ENCODE measurements at regions not wholly inside any gene's neighbourhood (a gene's known extent, or its start where the extent isn't known, plus 50 kb on each side); places are given as distances from the start of the nearest gene placed in this dataset.

DNA sequence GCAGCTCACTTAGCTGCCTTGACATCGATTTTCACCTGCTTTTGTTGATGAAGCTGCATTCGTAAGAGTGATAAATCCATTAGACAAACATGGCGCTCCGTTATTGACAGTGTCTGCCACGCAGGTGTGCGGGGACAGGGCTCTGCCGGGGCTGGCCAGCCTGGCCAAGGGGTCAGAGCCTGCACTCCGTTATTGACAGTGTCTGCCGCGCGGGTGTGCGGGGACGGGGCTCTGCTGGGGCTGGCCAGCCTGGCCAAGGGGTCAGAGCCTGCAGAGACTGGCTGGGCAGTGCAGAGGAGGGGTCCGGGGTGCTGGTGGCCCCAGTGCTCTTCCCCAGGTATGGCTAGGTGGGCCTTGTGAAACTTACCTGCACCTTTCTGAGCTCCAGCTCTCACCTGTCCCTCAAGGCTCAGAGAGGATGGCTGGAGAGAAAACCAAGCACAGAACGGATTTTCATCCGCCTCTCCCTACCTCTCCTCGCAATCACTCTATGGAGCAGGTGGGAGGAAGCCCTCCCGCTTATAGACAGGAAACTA, 101.6 kb upstream of the B3GAT1 start:
- no peak overlapping the region for H3K9ac ChIP-seq (ENCODE audit: low read length)
- H3K79me2 ChIP-seq (ENCODE audit: low read length), result no peaks in the 10 kb centered on the region
- H3K9me2 ChIP-seq (replicated peaks; ENCODE audit: insufficient read depth, low read length), result no peaks in the 10 kb centered on the region
- no peak overlapping the region for H3K27ac ChIP-seq (ENCODE audit: low read length)
- no peak overlapping the region for H2AFZ ChIP-seq (ENCODE audit: low read length)
- no peaks in the 10 kb centered on the region for H3K9me3 ChIP-seq (ENCODE audit: low read length)
- DNase-seq, result no peak
- H3K27me3 ChIP-seq (ENCODE audit: low read length), result no peaks in the 10 kb centered on the region
- H4K20me1 ChIP-seq (ENCODE audit: insufficient read depth, low read depth, low read length), result no peaks in the 10 kb centered on the region
- no peak overlapping the region for H3K4me2 ChIP-seq (ENCODE audit: low read depth, low read length, poor library complexity, severe bottlenecking)
- no peaks in the 10 kb centered on the region for H3K36me3 ChIP-seq (ENCODE audit: insufficient read depth, low read length)
- H3K4me3 ChIP-seq (ENCODE audit: low read length), result no peak overlapping the region
- no peaks in the 10 kb centered on the region for H3K4me1 ChIP-seq (ENCODE audit: low read length)

DNA sequence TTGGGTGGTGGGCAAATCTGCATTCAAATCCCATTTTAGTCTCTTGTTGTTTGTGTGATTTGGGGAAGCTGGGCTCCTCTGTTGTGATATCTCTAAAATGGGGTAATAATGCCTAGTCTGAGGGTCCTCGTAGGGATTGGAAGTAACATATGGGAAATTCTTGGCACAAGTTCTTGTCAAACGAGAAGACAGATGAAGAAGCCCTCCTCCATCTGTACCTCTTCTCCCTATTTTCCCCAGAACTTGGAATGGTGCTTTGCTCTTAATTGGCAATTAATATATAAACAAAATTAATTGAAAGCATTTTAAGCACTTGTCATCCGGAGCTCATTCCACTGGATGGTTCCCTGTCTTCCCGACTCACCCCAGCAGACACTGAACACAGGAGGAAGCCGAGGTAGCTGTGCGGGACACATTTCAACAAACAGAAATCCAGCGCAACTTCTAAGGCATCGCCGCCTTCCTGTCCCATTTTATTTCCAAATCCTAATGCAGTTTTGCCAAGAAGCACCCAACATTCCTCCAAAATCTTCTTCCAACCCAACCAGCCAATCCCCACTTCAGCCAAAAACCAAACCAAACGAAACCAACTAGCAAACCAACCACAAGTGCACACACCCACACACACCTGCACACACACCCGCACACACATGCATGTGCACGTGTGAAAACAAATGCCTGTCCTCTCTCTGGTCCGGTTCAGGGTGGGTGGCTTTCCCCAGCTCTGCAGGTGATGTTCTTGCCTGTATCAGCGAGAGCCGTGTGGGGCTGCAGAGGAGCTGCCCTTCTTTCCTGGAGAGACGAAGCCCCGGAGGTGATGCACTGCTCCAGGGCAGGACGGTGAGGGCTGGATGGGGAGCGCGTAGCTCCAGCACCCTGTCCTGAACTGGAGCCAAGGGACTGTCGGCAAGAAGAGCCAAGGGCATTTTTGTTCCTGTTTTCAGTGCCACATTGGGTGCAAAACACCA, 100.8 kb upstream of the B3GAT1 start:
- Histone ChIP-seq H3K4me2 (ENCODE audit: low read depth, low read length, poor library complexity, severe bottlenecking) (no peak overlapping the region), H2AFZ (ENCODE audit: low read length) (no peak overlapping the region), H3K9me3 (ENCODE audit: low read length) (no peaks in the 10 kb centered on the region), H3K27me3 (ENCODE audit: low read length) (no peaks in the 10 kb centered on the region), H3K36me3 (ENCODE audit: insufficient read depth, low read length) (no peaks in the 10 kb centered on the region), H3K4me1 (ENCODE audit: low read length) (no peaks in the 10 kb centered on the region), H4K20me1 (ENCODE audit: insufficient read depth, low read depth, low read length) (no peaks in the 10 kb centered on the region), H3K27ac (ENCODE audit: low read length) (no peak overlapping the region), H3K9me2 (replicated peaks; ENCODE audit: insufficient read depth, low read length) (no peaks in the 10 kb centered on the region), H3K79me2 (ENCODE audit: low read length) (no peaks in the 10 kb centered on the region), H3K4me3 (ENCODE audit: low read length) (no peak overlapping the region), H3K9ac (ENCODE audit: low read length) (no peak overlapping the region)
- no peak for DNase-seq

DNA sequence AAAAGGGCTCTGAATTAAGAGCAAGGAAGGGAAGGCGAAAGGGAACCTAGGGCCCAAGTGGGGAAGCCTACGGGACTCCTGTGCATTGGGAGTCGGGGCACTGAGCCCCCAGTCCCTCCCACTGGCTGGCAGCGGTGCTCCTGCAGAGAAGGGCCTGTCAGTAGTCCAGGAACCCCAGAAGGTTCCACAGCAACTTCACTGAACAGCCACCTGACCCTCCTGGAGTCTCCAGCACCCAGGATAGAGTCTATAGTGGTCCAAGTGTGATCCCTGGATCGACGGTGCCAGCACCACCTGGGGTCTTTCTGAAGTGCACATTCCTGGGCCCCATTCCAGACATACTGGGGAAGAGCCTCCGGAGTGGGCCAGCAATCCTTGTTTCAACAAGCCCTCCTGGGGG, 100.0 kb upstream of the B3GAT1 start:
- H3K27me3 ChIP-seq (ENCODE audit: low read length), result no peaks in the 10 kb centered on the region
- DNase-seq, result no peak
- no peak overlapping the region for H3K4me2 ChIP-seq (ENCODE audit: low read depth, low read length, poor library complexity, severe bottlenecking)
- no peak overlapping the region for H3K9ac ChIP-seq (ENCODE audit: low read length)
- no peak overlapping the region for H3K27ac ChIP-seq (ENCODE audit: low read length)
- H3K4me3 ChIP-seq (ENCODE audit: low read length), result no peak overlapping the region
- H3K79me2 ChIP-seq (ENCODE audit: low read length), result no peaks in the 10 kb centered on the region
- no peaks in the 10 kb centered on the region for H3K9me2 ChIP-seq (replicated peaks; ENCODE audit: insufficient read depth, low read length)
- no peaks in the 10 kb centered on the region for H3K9me3 ChIP-seq (ENCODE audit: low read length)
- H3K36me3 ChIP-seq (ENCODE audit: insufficient read depth, low read length), result no peaks in the 10 kb centered on the region
- H2AFZ ChIP-seq (ENCODE audit: low read length), result no peak overlapping the region
- H3K4me1 ChIP-seq (ENCODE audit: low read length), result no peaks in the 10 kb centered on the region
- H4K20me1 ChIP-seq (ENCODE audit: insufficient read depth, low read depth, low read length), result no peaks in the 10 kb centered on the region

DNA sequence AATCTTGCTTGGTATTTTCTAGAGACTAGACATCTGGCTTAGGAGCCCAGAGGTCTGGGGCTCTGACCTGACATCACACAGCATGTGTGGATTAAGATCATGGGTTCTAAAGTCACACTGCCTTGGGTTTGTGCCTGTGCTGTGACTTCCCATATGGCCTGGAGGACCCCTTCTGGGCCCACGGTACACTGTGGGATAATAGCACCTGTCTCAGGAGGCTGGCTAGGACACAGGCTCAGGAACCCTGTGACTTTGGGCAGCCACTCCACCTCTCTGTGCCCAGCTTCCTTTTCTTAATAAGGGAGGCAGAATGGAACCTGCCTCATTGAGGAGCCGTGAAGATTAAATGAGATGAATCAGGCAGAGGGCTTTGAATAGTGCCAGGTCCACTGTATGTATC, 99.2 kb upstream of the B3GAT1 start:
- H3K27ac ChIP-seq (ENCODE audit: low read length), result no peak overlapping the region
- H3K4me3 ChIP-seq (ENCODE audit: low read length), result no peak overlapping the region
- H3K9ac ChIP-seq (ENCODE audit: low read length), result no peak overlapping the region
- H4K20me1 ChIP-seq (ENCODE audit: insufficient read depth, low read depth, low read length), result no peaks in the 10 kb centered on the region
- no peaks in the 10 kb centered on the region for H3K4me1 ChIP-seq (ENCODE audit: low read length)
- DNase-seq, result no peak
- no peak overlapping the region for H3K4me2 ChIP-seq (ENCODE audit: low read depth, low read length, poor library complexity, severe bottlenecking)
- no peaks in the 10 kb centered on the region for H3K79me2 ChIP-seq (ENCODE audit: low read length)
- H3K9me2 ChIP-seq (replicated peaks; ENCODE audit: insufficient read depth, low read length), result no peaks in the 10 kb centered on the region
- H3K9me3 ChIP-seq (ENCODE audit: low read length), result no peaks in the 10 kb centered on the region
- H2AFZ ChIP-seq (ENCODE audit: low read length), result no peak overlapping the region
- no peaks in the 10 kb centered on the region for H3K27me3 ChIP-seq (ENCODE audit: low read length)
- no peaks in the 10 kb centered on the region for H3K36me3 ChIP-seq (ENCODE audit: insufficient read depth, low read length)

DNA sequence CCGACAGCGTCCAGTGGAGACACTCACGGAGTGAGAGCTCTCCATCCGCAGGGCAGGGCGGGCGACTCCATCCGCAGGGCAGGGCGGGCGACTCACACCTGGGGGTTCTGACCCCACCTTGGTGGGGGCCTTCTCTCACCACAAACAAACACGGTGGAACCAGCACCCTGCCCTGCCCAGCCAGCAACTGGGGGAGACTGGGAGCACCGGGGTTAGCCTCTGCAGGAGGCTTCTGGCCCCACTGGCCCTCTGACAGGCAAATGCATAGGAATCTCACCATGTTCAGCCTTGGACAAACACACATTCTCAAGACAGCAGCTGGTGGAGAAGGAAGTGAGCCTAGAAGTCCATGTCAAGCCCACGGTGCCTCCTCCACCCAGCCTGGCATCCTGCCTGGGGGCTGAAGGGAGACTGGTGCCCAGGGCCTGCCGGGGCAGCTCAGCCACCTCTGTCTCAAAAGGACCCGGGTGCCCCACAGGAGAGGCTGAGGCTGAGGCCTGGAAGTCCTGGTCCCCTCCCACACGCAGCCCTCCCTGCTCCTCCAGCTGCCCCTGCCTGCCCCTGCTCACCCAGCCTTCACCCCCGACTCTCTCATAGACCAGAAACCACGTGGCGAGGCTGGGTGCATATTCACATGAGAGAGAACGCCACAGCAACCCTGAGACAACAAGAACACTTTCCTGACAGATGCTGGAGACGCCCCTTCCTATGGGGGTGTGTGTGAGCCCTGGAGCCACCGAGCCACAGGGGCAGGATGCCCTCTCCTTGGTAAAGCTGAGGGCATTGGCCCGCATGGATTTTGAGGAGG, 98.4 kb upstream of the B3GAT1 start:
- no peak overlapping the region for H2AFZ ChIP-seq (ENCODE audit: low read length)
- H4K20me1 ChIP-seq (ENCODE audit: insufficient read depth, low read depth, low read length), result no peaks in the 10 kb centered on the region
- no peaks in the 10 kb centered on the region for H3K27me3 ChIP-seq (ENCODE audit: low read length)
- H3K9me2 ChIP-seq (replicated peaks; ENCODE audit: insufficient read depth, low read length), result no peaks in the 10 kb centered on the region
- no peaks in the 10 kb centered on the region for H3K9me3 ChIP-seq (ENCODE audit: low read length)
- H3K4me1 ChIP-seq (ENCODE audit: low read length), result no peaks in the 10 kb centered on the region
- H3K9ac ChIP-seq (ENCODE audit: low read length), result no peak overlapping the region
- H3K27ac ChIP-seq (ENCODE audit: low read length), result no peak overlapping the region
- no peak for DNase-seq
- H3K4me3 ChIP-seq (ENCODE audit: low read length), result no peak overlapping the region
- H3K79me2 ChIP-seq (ENCODE audit: low read length), result no peaks in the 10 kb centered on the region
- H3K4me2 ChIP-seq (ENCODE audit: low read depth, low read length, poor library complexity, severe bottlenecking), result no peak overlapping the region
- H3K36me3 ChIP-seq (ENCODE audit: insufficient read depth, low read length), result no peaks in the 10 kb centered on the region

DNA sequence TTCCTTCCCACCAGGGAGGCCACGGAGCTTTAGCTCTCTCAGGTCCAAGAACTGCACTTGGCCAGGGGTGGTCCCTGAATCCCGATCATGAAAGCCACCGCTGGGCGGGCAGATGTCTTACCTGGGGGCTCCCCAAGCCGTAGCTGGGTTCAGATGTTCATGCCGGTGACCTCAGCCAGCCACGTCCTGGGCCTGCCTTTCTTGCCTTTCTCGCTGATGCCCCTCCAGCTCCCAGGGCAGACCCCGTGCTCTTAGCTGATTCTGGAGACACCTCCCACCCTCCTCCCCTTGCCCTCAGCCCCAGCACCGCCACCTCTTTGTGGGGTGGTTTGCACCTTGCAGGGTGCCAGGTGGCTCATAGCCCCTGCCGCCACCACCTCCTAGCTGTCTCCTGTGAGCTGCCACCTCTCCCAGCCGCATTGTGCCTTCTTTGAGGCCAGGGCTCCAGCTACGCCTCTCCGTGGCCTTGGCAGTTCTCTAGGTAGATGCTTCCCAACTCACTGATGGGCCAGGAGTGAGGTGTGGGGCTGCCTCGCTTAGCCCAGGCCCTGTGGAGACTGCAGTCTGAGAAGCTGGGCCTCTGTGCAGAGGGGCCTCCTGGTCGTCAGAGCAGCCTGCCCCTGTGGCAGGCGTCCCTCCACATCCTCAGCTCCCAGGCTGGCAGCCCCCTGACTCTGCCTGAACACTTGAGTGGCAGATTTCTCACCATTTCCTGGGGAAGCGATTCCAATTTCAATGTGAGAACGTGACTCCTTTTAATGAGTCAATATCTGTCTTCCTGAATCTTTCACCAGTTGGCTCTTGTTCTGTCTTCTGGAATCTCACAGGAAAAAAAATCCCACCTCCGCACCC, 97.6 kb upstream of the B3GAT1 start:
- Histone ChIP-seq H4K20me1 (ENCODE audit: insufficient read depth, low read depth, low read length) (no peaks in the 10 kb centered on the region), H2AFZ (ENCODE audit: low read length) (no peak overlapping the region), H3K79me2 (ENCODE audit: low read length) (no peaks in the 10 kb centered on the region), H3K9me2 (replicated peaks; ENCODE audit: insufficient read depth, low read length) (no peaks in the 10 kb centered on the region), H3K4me3 (ENCODE audit: low read length) (no peak overlapping the region), H3K9me3 (ENCODE audit: low read length) (no peaks in the 10 kb centered on the region), H3K4me1 (ENCODE audit: low read length) (no peaks in the 10 kb centered on the region), H3K9ac (ENCODE audit: low read length) (no peak overlapping the region), H3K36me3 (ENCODE audit: insufficient read depth, low read length) (no peaks in the 10 kb centered on the region), H3K4me2 (ENCODE audit: low read depth, low read length, poor library complexity, severe bottlenecking) (no peak overlapping the region), H3K27ac (ENCODE audit: low read length) (no peak overlapping the region), H3K27me3 (ENCODE audit: low read length) (no peaks in the 10 kb centered on the region)
- no peak for DNase-seq

DNA sequence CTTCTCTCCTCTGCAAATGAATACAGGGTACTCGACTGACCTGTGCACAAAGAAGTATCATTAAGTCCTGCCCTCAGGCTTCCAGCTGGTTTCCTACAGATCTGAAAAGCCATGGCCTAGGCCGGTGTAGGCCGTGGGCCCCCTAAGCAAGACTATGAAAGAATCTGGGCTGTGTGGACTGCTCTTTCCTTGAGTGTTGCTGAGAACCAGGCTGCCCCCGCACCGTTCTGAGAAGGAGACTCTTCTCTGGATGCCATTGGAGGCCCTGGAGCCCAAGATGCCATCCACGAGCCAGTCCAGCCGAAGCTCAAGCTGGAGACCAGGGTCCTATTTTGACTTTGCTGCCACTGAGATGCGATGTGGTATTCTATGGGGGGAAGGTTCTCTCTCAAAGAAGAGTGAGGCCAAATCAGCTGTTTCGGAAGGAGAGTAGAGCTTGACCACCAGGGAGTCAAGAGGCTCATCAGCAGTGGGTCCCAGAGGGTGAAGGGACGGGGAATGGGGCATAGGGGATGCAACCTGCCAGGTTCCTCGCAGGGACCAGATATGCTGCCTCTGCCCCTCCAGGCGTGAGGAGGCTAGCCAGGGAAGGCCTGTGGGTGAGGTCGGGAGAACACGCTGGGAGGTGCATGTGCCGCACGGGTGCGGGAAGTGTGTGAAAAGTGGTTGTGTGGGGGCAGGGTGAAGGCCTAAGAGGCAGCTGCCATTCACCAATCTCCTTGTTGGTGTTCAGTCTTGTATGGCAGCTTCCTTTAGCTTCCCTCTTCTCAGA, 96.4 kb upstream of the B3GAT1 start:
- Histone ChIP-seq H3K4me2 (ENCODE audit: low read depth, low read length, poor library complexity, severe bottlenecking) (no peak overlapping the region), H3K27ac (ENCODE audit: low read length) (no peak overlapping the region), H3K4me3 (ENCODE audit: low read length) (no peak overlapping the region), H3K9me3 (ENCODE audit: low read length) (no peaks in the 10 kb centered on the region), H3K36me3 (ENCODE audit: insufficient read depth, low read length) (no peaks in the 10 kb centered on the region), H2AFZ (ENCODE audit: low read length) (no peak overlapping the region), H3K9ac (ENCODE audit: low read length) (no peak overlapping the region), H3K79me2 (ENCODE audit: low read length) (no peaks in the 10 kb centered on the region), H3K4me1 (ENCODE audit: low read length) (no peaks in the 10 kb centered on the region), H3K27me3 (ENCODE audit: low read length) (no peaks in the 10 kb centered on the region), H3K9me2 (replicated peaks; ENCODE audit: insufficient read depth, low read length) (no peaks in the 10 kb centered on the region), H4K20me1 (ENCODE audit: insufficient read depth, low read depth, low read length) (no peaks in the 10 kb centered on the region)
- no peak for DNase-seq

Measured in Karpas-422 (cell line).